Hepatocyte (in vitro differentiated cells): ENCODE measurements at regions not wholly inside any gene's neighbourhood (a gene's known extent, or its start where the extent isn't known, plus 50 kb on each side); places are given as distances from the start of the nearest gene placed in this dataset.

Experiments used
- CTCF ChIP-seq: fragments of 200-600 bp; sonication (generic); IDR thresholded peaks from 2 replicates; pipeline ENCODE4 v1.5.1; 2016; ENCODE audit warnings: antibody characterized with exemption, mild to moderate bottlenecking; ENCODE audit not compliant: poor library complexity
- EZH2 ChIP-seq: fragments of 200-600 bp; sonication (generic); IDR thresholded peaks from 2 replicates; pipeline ENCODE4 v1.6.1; 2016; ENCODE audit warnings: antibody characterized with exemption, mild to moderate bottlenecking, borderline replicate concordance
- EZH2phosphoT487 ChIP-seq: fragments of 200-600 bp; sonication (generic); IDR thresholded peaks from one replicate; pipeline ENCODE4 v1.6.1; 2018; ENCODE audit warnings: antibody characterized with exemption, mild to moderate bottlenecking, low read depth, moderate library complexity; ENCODE audit not compliant: unreplicated experiment, severe bottlenecking

DNA sequence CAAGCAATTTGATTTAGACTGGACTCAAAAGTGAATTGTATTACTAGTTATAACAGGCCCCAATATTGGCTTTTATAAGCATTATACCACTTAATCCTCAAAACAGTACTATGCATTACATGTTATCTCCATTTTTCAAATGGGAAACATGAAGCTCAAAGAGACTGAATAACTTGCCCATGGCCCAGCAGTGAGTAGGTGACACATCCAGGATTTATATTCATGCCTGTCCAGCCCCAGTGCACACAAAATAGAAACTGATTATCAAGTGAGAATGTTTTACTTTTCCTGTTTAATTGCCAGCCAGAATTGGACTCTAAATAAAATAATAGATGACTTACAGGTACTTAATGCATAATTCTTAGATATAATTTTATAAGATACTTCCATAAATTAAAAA is 82.9 kb downstream of the NIBAN1 start:
- no peak for TF ChIP-seq CTCF
- no peak for TF ChIP-seq EZH2phosphoT487
- TF ChIP-seq EZH2 = no peak
